Thyroid gland (tissue), 4 donors: ENCODE measurements at regions not wholly inside any gene's neighbourhood (a gene's known extent, or its start where the extent isn't known, plus 50 kb on each side); places are given as distances from the start of the nearest gene placed in this dataset.

Experiments
- DNase-seq, 2 donors: peaks; one replicate each; pipeline ENCODE4 v3.0.0-alpha.2; 2019
- H3K27ac ChIP-seq, 3 donors: fragments of 200-600 bp; sonication (generic); 1 replicate in 2 of 3; 2 replicates in 1 of 3; pipeline ENCODE4 v1.5.1; 2016 to 2019; ENCODE audit warnings: mild to moderate bottlenecking in 1 of 3, moderate library complexity in 1 of 3
- H3K27me3 ChIP-seq: fragments of 200-600 bp; sonication (generic); one replicate; pipeline ENCODE4 v1.5.1; 2019
- H3K36me3 ChIP-seq, 2 donors: fragments of 200-600 bp; sonication (generic); one replicate each; pipeline ENCODE4 v1.5.1; 2016 to 2019
- H3K4me1 ChIP-seq, 2 donors: fragments of 200-600 bp; sonication (generic); one replicate each; pipeline ENCODE4 v1.5.1; 2017 to 2019
- H3K4me3 ChIP-seq, 3 donors: fragments of 200-600 bp; sonication (generic); replicated peaks in 1 of 3; 1 replicate in 2 of 3; 2 replicates in 1 of 3; pipeline ENCODE4 v1.5.1; 2016; ENCODE audit warnings: mild to moderate bottlenecking in 1 of 3
- H3K9me3 ChIP-seq: fragments of 200-600 bp; sonication (generic); one replicate; pipeline ENCODE4 v1.5.1; 2017
- POLR2A ChIP-seq, 2 donors: fragments of 450-650 bp; IDR thresholded peaks; one replicate each; pipeline ENCODE4 v1.6.1; 2017; ENCODE audit warnings: antibody characterized with exemption in 2 of 2, mild to moderate bottlenecking in 2 of 2, moderate library complexity in 1 of 2
- WGBS, 2 donors: methylation state at CpG; one replicate each; pipeline ENCODE4 v1.1.5; 2017; 5-methylcytosine and 5-hydroxymethylcytosine counted together
- intact Hi-C: fragments of 100-400 bp; cut with DNase I; formaldehyde crosslinking; loops from one replicate; pipeline ENCODE4 v1.15.1; 2023
- TF ChIP-seq, protein P1 (sequence below), 6 experiments: fragments of 200-600 bp in 3 of 6; fragments of 450-650 bp in 3 of 6; sonication (generic) in 3 of 6; IDR thresholded peaks; one replicate each; pipeline ENCODE4 v1.5.1; 2016 to 2019; ENCODE audit warnings: antibody characterized with exemption in 6 of 6, mild to moderate bottlenecking in 2 of 6, inconsistent platforms in 1 of 6, moderate library complexity in 1 of 6

DNA sequence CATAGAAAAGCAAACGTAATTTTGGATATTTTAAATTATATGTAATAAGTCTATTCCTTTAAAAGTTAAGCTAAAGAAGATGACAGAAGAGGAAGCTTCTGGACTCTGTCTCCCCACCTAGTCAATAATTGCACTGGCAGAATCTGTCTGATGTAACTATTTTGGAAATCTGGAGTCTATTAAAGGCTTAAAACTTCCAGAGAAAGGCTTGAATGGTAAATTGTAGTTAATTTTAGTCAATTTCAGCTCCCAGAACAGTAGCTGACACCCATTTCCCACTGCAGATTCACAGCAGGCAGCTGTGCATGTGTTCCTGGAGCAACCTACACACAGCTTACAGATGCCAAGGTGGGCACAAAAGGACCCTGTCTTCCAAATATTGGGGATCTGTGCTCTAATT, 304.1 kb downstream of the PCDH20 start:
- Histone ChIP-seq H3K27ac (no peak overlapping the region), H3K9me3 (no peaks in the 10 kb centered on the region), H3K27me3 (no peaks in the 10 kb centered on the region), H3K4me3 (no peak overlapping the region), H3K36me3 (no peaks in the 10 kb centered on the region), H3K4me1 (no peaks in the 10 kb centered on the region)
- 55 to 61% methylated on average over 1 of the region's 1 CpG for WGBS, 2 donors
- TF ChIP-seq POLR2A (IDR thresholded peaks at IDR 0.05): no peak
- TF ChIP-seq, protein P1, sequence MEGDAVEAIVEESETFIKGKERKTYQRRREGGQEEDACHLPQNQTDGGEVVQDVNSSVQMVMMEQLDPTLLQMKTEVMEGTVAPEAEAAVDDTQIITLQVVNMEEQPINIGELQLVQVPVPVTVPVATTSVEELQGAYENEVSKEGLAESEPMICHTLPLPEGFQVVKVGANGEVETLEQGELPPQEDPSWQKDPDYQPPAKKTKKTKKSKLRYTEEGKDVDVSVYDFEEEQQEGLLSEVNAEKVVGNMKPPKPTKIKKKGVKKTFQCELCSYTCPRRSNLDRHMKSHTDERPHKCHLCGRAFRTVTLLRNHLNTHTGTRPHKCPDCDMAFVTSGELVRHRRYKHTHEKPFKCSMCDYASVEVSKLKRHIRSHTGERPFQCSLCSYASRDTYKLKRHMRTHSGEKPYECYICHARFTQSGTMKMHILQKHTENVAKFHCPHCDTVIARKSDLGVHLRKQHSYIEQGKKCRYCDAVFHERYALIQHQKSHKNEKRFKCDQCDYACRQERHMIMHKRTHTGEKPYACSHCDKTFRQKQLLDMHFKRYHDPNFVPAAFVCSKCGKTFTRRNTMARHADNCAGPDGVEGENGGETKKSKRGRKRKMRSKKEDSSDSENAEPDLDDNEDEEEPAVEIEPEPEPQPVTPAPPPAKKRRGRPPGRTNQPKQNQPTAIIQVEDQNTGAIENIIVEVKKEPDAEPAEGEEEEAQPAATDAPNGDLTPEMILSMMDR (IDR thresholded peaks at IDR 0.05): no peak
- no peak for DNase-seq
- intact Hi-C loops: no loop called here

DNA sequence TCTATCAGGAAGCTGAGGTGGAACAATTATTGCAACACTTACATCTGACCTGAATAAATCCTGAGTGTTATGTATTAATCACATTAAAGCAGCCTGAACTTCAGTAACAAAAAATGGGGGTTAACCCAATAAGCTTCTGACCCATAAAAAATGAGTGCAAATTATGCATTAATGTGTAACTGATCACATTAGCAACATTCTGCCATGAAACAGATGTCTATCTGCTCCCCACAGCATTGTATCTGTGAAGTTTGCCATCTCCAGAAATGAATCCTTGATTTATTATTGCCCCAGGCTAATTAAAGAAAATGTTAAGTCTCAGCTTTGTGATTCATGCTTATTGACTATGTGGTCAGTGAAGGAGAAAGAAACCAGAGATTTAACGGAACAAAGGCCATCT, 304.9 kb downstream of the PCDH20 start:
- H3K4me1 ChIP-seq: no peaks in the 10 kb centered on the region
- no peak for DNase-seq
- WGBS, 2 donors: 66 to 67% methylated on average over 1 of the region's 1 CpG
- H3K27me3 ChIP-seq: no peaks in the 10 kb centered on the region
- no peak overlapping the region for H3K4me3 ChIP-seq
- no peak for TF ChIP-seq POLR2A (IDR thresholded peaks at IDR 0.05)
- TF ChIP-seq, protein P1 (IDR thresholded peaks at IDR 0.05): no peak
- no peak overlapping the region for H3K27ac ChIP-seq
- H3K36me3 ChIP-seq: no peaks in the 10 kb centered on the region
- intact Hi-C loops: no loop called here
- no peaks in the 10 kb centered on the region for H3K9me3 ChIP-seq

DNA sequence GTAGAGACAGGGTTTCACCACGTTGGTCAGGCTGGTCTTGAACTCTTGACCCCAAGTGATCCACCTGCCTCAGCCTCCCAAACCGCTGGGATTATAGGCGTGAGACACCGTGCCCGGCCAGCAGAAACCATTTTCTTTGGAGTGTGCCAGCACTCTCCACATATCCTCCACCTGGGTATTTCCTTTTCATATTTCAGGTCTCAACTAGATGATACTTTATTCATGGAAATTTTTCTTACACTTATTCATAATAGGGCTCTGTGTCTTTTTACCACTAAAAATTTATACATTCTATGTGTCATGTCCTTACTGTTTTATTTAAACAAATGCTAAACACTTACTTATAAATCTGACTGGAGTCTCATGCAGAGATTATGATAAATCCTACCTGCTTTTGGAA, 305.9 kb downstream of the PCDH20 start:
- Histone ChIP-seq H3K27ac (no peak overlapping the region), H3K4me1 (no peaks in the 10 kb centered on the region), H3K27me3 (no peaks in the 10 kb centered on the region), H3K36me3 (no peaks in the 10 kb centered on the region), H3K9me3 (no peaks in the 10 kb centered on the region), H3K4me3 (no peak overlapping the region)
- 85 to 87% methylated on average over 5 of the region's 5 CpGs for WGBS, 2 donors
- DNase-seq: no peak
- TF ChIP-seq, protein P1 (IDR thresholded peaks at IDR 0.05): no peak
- no peak for TF ChIP-seq POLR2A (IDR thresholded peaks at IDR 0.05)
- intact Hi-C loops: no loop called here

DNA sequence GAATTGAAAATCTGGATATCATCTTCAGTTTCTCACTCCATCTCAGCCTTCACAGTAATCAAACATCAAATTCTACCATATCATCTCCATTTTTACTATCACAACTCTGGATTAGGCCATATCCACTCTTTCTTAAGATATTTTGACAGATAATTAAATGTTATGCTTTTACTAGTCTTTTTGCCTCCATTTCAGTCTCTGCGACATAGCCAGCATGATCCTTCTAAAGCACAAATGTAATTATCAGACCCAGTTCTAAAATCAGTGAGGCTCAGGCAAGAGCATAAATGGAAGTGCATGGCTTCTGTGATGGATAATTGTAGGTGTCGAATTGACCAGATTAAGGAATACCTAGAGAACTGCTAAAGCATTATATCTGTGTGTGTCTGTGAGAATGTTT, 307.7 kb downstream of the PCDH20 start:
- Histone ChIP-seq H3K36me3 (no peaks in the 10 kb centered on the region), H3K4me3 (no peak overlapping the region), H3K27me3 (no peaks in the 10 kb centered on the region), H3K27ac (no peak overlapping the region), H3K9me3 (no peaks in the 10 kb centered on the region), H3K4me1 (no peaks in the 10 kb centered on the region)
- DNase-seq: no peak
- WGBS, 2 donors: 94 to 96% methylated on average over 2 of the region's 2 CpGs
- intact Hi-C loops: no loop called here
- TF ChIP-seq, protein P1 (IDR thresholded peaks at IDR 0.05): no peak
- no peak for TF ChIP-seq POLR2A (IDR thresholded peaks at IDR 0.05)

DNA sequence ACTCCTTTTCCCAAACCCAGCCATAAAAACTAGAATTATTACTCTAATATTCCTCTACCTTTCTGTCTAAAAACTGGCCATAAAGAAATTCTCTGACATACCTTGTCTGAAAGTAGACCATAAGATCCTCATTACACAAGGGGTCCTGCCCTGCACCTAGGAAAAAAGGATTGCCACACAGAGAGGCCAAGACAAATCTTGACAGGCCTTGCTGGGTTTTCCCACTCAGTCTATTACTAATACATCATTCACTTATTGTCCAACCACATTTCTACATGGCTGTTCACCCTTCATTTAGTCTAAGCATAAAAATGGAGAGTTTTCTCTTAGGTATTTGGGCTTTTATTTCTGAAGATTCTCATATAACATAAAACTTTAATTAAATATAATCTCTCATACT, 319.8 kb downstream of the PCDH20 start:
- Histone ChIP-seq H3K4me3 (no peak overlapping the region), H3K36me3 (no peaks in the 10 kb centered on the region), H3K27me3 (no peaks in the 10 kb centered on the region), H3K9me3 (no peaks in the 10 kb centered on the region), H3K27ac (no peak overlapping the region), H3K4me1 (no peaks in the 10 kb centered on the region)
- no peak for DNase-seq
- intact Hi-C loops: no loop called here
- TF ChIP-seq, protein P1 (IDR thresholded peaks at IDR 0.05): no peak
- TF ChIP-seq POLR2A (IDR thresholded peaks at IDR 0.05): no peak
